Effector CD4-positive, alpha-beta T cell (primary cell): ENCODE measurements at regions not wholly inside any gene's neighbourhood (a gene's known extent, or its start where the extent isn't known, plus 50 kb on each side); places are given as distances from the start of the nearest gene placed in this dataset.
"Not testable (repeated sequence)": the region's sequence is repeated elsewhere in the genome, so short reads cannot be mapped to it uniquely, and the experiment has no call there.

Experiments used
- DNase-seq: peaks from one replicate; pipeline ENCODE4 v3.0.0-alpha.2; 2020

GRCh38 chr15:60138397-60138968 lies 134.4 kb downstream of the FOXB1 start:
- DNase-seq, result no peak

DNA sequence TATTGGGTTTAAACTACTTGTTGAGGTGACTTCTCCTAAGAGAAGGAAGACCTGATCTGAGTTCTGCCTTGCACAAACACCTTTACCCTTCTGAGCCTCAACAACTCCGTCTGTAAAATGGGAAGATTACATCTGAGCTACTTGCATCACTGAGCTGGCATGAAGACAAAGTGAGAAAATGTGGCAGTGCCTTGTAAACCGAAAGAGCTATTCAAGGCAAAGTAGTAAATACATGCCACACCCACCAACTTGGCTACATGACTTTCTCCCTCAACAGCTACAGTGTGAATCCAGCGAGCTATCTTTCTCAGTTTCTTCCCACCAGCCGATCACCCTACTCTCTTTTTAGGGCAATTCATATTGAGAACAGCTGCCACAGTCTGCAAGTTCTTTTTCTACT lies 148.3 kb downstream of the FOXB1 start:
- no peak for DNase-seq

- DNase-seq, result no peak
Observed at GRCh38 chr15:60154764-60155325, 150.7 kb downstream of the FOXB1 start.

DNA sequence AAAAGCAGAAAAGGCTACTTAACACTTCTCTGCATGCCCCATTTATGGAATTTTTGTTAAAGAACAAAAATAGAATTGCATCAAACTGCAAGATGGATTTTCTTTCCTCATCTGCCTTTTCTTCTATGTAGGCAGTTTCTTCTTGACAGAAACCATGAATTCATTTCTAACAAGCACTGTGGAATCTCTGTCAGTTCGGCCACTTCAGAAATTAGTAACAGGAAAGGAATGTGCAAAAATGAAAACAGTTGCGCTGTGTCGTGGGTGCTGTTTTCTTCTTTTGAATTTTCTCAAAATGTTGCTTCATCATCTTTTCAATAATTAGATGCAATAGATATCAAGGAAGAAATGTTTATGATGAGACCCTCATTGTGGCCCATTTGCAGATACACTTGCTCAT lies 151.6 kb downstream of the FOXB1 start:
- no peak for DNase-seq

GRCh38 chr15:60160909-60161308 lies 156.8 kb downstream of the FOXB1 start:
- no peak for DNase-seq

DNA sequence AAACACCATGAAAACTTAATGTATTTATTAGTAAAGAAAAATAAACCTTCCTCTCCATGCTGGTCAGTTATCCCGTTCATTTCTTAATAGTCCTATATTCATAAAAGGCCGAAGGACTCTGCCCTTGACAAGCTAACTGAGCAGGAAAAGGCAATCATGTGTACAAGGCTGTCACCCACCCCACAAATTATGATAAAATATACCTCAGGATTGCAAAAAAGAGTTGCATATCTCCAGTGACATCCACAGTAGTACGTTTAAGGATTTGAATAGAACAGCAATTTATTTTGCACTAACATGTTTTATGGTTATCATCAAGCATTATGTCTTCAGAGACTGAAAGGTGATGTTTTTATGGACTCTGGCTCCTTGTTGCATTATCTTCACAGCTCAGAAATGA lies 157.6 kb downstream of the FOXB1 start:
- DNase-seq, result no peak

DNA sequence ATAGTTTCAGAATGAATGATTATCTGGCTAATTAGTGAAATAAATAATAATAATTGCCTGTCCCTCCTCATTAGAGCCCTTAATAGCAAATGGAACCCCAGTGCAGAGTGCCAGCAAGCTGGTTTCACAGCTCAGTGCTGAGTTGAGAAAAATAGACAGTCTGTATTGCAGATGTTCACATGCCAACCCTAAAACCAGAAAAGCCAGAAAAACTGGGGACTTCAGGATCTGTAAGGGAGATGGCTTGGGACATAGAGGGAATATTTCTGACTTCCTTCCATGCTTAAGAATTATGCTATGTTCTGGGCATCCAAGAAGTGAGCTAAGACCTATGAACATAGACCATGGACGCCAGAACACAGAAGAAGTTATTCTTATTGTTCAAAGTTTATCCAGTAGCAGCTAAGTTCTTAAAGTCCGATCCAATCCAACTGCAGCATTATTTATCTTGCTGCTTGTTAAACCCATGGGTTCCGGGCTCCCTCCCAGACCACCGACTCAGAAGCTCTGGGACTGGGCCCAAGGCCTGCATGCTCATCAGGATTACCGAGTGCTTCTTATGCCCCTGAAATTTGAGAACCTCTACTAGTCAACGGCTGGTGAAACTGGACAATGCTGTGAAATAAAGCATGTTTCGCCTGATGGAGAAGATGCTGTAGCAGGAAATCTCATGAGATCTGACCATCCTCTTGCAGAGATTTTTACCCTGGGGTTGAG lies 158.3 kb downstream of the FOXB1 start:
- DNase-seq, result no peak

DNA sequence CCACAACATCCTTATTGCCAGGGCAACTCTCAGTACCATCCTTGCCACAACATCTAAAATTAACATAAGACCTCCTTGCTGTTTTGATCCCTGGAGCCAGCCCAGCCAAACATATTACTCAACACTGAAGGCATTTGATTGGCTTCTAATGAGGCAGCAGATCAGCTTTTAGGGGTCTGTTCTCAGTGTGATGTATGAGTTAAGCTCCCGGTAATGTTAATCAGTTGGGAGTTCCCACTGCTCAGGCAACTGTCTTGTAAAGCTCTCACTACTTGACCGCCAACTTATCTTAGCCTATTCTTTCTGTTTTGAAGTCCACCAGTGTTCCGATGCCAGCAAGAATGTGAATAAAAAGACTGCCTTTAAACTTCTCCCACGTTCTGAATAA lies 158.9 kb downstream of the FOXB1 start:
- DNase-seq, result no peak

GRCh38 chr15:60165111-60165510 lies 161.0 kb downstream of the FOXB1 start:
- no peak for DNase-seq

GRCh38 chr15:60172143-60172542 lies 168.0 kb downstream of the FOXB1 start:
- no peak for DNase-seq

DNA sequence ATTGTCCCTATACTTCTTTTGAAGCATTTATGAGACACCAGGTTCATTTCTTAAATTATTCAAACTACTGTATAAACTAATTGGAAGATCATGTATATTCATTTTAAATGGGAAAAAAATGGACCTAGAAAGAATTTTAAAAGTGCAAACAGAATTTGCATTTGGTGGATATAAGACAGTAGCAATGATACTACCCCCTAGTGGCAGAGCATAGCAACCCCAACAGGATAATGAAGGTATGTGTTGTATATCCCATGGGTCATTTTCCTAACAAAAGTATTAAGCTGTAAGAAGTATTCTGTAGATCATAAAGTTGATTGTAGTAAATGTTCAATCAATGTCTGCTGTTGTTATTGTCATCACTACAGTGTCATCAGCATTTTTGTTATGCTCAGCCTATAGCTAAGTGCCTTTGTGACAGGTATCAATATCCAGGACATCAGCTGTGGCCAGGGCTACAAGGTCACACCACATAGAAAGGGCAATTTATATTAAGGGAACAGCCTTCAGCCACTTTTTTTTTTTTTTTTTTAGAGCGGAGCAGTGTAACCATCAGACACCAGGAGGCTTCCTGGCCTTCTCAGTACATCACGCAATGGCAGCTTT lies 175.8 kb downstream of the FOXB1 start:
- DNase-seq, result peak; percentile 10

DNA sequence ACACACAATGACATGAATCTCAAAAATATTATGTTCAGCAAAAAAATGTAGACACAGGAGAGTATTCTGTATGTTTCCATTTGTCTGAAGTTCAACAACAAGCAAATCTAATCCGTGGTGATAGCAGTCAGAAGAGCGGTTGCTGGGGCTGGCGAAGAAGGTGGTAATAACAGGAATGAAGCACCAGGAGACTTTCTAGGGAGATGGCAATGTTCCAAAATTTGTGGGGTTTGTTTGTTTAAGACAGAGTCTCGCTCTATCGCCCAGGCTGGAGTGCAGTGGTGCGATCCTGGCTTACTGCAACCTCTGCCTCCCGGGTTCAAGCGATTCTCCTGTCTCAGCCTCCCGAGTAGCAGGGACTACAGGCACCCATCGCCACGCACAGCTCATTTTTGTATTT lies 177.8 kb downstream of the FOXB1 start:
- not testable (repeated sequence) for DNase-seq

GRCh38 chr15:60183366-60183765 lies 179.3 kb downstream of the FOXB1 start:
- no peak for DNase-seq

DNA sequence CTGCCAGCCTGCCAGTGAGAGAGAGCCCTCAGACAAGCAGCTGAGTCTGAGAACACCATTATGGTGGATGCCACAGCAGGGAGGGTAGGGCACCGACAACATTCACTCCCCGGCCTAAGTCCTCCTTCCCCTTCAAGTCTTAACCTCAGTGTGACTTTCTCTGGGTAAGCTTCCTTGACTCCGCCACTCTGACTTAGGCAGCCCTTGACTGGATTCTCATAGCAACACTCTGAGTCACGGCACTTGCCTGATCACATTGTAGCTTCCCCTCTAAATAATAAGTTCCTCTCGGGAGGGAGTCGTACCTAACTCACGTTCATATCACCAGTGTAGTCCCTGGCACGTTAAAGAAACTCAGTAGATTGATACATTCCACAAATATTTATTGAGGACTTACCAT lies 180.5 kb downstream of the FOXB1 start:
- no peak for DNase-seq

GRCh38 chr15:60191016-60191415 lies 186.9 kb downstream of the FOXB1 start:
- no peak for DNase-seq

GRCh38 chr15:60191821-60192220 lies 187.7 kb downstream of the FOXB1 start:
- no peak for DNase-seq

DNA sequence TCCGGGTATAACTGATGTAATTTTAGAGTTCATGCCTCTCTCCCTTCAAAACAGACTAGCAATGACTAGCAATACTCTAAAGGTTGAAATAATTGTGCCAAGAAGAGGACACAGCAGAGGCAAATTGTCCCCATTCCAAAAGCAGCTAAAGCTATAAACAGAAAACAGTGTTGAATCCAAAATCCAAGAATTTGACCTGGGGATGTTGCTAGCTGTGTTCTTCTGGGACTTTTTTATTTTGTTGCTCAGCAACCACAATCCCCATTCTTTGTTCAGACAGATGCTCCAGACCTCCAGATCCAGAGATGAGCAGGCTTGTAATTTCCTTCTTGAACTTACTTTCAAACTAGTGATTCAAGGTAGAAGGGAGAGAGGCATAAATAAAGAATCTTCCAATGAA lies 191.5 kb downstream of the FOXB1 start:
- no peak for DNase-seq

DNA sequence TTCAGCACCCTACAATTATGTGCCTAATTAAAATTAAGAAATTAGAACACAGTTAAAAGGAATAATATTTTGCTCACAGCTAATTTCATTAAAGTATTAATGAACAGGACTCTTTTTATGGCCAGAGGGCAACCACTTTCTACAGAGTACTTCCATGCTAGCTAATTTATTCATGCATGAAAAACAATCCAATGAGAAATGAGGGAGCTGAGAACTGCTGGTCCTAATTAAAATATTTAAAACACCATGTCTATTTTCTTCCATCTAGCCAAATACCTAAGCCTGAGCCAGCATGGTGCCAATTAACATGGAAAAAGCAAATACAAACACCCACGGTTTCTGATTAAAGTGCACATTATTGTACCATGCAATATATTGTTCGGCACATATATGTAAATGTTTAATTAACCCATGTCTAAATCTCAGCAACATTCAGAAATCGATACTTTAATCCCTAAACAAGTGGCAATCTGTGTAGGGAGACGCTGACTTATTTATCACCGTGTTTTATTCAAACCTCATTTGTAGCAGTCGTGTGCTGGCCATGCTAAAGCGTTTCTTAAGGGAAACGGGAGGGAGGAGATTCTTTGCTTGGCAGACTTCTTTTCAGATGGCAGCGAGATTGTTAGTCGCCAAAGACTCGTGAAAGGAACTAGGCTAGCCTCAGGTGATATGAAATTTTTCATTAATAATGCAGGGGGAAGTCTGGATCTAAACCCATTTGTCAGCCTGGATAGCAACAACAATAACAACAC lies 193.5 kb downstream of the ANXA2 start:
- DNase-seq, result no peak

GRCh38 chr15:60208709-60209108 lies 189.1 kb downstream of the ANXA2 start:
- DNase-seq, result no peak

DNA sequence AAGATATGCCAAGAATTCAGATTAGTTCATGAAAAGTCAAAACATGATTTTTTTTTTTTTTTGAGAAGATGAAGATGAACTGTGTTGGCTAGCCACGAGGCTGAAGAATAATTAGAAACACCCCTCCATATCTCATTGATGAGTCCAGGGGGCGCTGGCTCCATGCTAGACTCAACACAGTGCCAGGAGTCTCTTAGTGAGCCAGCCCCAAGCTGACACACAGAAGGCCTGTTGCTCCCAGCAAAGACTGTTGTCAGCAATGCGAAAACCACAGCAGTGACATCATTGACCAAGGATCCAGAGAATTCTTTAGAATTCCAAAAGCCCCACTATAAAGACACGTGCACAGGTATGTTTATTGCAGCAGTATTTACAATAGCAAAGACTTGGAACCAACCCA lies 185.2 kb downstream of the ANXA2 start:
- no peak for DNase-seq

DNA sequence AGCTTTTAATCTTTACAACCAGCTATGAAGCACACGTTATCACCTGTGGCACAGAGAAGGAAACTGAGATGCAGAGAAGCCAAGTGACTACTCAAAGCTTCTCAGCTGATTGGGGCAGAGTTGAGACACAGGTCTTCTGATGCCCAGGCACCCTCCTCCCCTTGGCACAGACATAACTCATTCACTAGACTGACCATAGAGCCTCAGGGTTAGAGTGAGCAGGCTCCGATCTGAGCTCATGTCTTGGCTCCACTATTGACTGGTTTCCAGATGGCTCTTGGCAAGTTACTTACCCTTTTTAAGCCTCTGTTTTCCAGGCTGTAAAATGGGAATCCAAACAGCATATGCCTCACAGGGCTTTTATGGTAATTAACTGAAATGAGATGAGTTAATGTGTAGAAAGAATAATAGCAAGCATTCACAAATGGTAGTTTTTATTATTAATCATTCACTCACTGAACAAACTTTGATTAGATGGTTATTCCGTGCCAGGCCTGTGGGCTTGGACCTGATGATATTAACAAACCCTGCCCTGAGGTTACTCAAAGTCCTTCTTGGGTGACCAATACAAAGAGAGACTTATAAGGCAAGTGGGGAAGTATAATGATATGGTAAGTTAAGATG lies 184.3 kb downstream of the ANXA2 start:
- no peak for DNase-seq

- no peak for DNase-seq
Observed at GRCh38 chr15:60214201-60214600, 183.6 kb downstream of the ANXA2 start.
